HL-60 (cell line): ENCODE measurements at regions not wholly inside any gene's neighbourhood (a gene's known extent, or its start where the extent isn't known, plus 50 kb on each side); places are given as distances from the start of the nearest gene placed in this dataset.

Experiments
- GABPA ChIP-seq: IDR thresholded peaks from 2 replicates; pipeline ENCODE4 v1.6.1; 2012; ENCODE audit warnings: low read depth
- POLR2AphosphoS5 ChIP-seq: IDR thresholded peaks from 2 replicates; pipeline ENCODE4 v1.6.1; 2012; ENCODE audit warnings: low read depth
- TF ChIP-seq, protein P1 (sequence below): IDR thresholded peaks from one replicate; pipeline ENCODE4 v1.5.1; 2011; ENCODE audit warnings: low read length, control low read depth, inconsistent platforms; ENCODE audit not compliant: insufficient read depth
- TF ChIP-seq, protein P2 (sequence below): IDR thresholded peaks from 2 replicates; pipeline ENCODE4 v1.6.1; 2012; ENCODE audit warnings: low read depth; ENCODE audit not compliant: insufficient replicate concordance

GRCh38 chr15:47399100-47399499 lies 318.2 kb upstream of the SEMA6D start:
- TF ChIP-seq POLR2AphosphoS5 (no peak), GABPA (no peak)
- TF ChIP-seq, protein P1, sequence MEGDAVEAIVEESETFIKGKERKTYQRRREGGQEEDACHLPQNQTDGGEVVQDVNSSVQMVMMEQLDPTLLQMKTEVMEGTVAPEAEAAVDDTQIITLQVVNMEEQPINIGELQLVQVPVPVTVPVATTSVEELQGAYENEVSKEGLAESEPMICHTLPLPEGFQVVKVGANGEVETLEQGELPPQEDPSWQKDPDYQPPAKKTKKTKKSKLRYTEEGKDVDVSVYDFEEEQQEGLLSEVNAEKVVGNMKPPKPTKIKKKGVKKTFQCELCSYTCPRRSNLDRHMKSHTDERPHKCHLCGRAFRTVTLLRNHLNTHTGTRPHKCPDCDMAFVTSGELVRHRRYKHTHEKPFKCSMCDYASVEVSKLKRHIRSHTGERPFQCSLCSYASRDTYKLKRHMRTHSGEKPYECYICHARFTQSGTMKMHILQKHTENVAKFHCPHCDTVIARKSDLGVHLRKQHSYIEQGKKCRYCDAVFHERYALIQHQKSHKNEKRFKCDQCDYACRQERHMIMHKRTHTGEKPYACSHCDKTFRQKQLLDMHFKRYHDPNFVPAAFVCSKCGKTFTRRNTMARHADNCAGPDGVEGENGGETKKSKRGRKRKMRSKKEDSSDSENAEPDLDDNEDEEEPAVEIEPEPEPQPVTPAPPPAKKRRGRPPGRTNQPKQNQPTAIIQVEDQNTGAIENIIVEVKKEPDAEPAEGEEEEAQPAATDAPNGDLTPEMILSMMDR, result no peak
- TF ChIP-seq, protein P2, sequence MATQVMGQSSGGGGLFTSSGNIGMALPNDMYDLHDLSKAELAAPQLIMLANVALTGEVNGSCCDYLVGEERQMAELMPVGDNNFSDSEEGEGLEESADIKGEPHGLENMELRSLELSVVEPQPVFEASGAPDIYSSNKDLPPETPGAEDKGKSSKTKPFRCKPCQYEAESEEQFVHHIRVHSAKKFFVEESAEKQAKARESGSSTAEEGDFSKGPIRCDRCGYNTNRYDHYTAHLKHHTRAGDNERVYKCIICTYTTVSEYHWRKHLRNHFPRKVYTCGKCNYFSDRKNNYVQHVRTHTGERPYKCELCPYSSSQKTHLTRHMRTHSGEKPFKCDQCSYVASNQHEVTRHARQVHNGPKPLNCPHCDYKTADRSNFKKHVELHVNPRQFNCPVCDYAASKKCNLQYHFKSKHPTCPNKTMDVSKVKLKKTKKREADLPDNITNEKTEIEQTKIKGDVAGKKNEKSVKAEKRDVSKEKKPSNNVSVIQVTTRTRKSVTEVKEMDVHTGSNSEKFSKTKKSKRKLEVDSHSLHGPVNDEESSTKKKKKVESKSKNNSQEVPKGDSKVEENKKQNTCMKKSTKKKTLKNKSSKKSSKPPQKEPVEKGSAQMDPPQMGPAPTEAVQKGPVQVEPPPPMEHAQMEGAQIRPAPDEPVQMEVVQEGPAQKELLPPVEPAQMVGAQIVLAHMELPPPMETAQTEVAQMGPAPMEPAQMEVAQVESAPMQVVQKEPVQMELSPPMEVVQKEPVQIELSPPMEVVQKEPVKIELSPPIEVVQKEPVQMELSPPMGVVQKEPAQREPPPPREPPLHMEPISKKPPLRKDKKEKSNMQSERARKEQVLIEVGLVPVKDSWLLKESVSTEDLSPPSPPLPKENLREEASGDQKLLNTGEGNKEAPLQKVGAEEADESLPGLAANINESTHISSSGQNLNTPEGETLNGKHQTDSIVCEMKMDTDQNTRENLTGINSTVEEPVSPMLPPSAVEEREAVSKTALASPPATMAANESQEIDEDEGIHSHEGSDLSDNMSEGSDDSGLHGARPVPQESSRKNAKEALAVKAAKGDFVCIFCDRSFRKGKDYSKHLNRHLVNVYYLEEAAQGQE, result no peak
